Skin of body (tissue), 1 donor: ENCODE measurements at regions not wholly inside any gene's neighbourhood (a gene's known extent, or its start where the extent isn't known, plus 50 kb on each side); places are given as distances from the start of the nearest gene placed in this dataset.
"Not testable (repeated sequence)": the region's sequence is repeated elsewhere in the genome, so short reads cannot be mapped to it uniquely, and the experiment has no call there.

Source experiments
- DNase-seq: peaks from one replicate; lab custom pipeline; 2025; lab: John Stamatoyannopoulos, UW

- no peak for DNase-seq
Measured at GRCh38 chr3:39558775-39559306, 91.4 kb downstream of the MOBP start.

- no peak for DNase-seq
Measured at GRCh38 chr3:39559543-39559942, 92.1 kb downstream of the MOBP start.

- DNase-seq = no peak
Measured at GRCh38 chr3:39568508-39568907, 101.0 kb downstream of the MOBP start.

GRCh38 chr3:39569095-39569494, 101.6 kb downstream of the MOBP start:
- no peak for DNase-seq

GRCh38 chr3:39573392-39573791, 105.9 kb downstream of the MOBP start:
- DNase-seq = no peak

GRCh38 chr3:39577541-39577940, 110.1 kb downstream of the MOBP start:
- no peak for DNase-seq

- DNase-seq = not testable (repeated sequence)
Measured at GRCh38 chr3:39586215-39586614, 118.7 kb downstream of the MOBP start.

- DNase-seq = no peak
Measured at GRCh38 chr3:39587113-39587512, 119.6 kb downstream of the MOBP start.

- no peak for DNase-seq
Measured at GRCh38 chr3:39590806-39591205, 123.3 kb downstream of the MOBP start.

- DNase-seq = no peak
Measured at GRCh38 chr3:39592311-39593050, 125.0 kb downstream of the MOBP start.

GRCh38 chr3:39593341-39593740, 125.9 kb downstream of the MOBP start:
- DNase-seq = no peak

- no peak for DNase-seq
Measured at GRCh38 chr3:39601241-39601640, 133.8 kb downstream of the MOBP start.

GRCh38 chr3:39605837-39606236, 138.4 kb downstream of the MOBP start:
- no peak for DNase-seq

- DNase-seq = no peak
Measured at GRCh38 chr3:39626198-39626597, 158.7 kb downstream of the MOBP start.

- no peak for DNase-seq
Measured at GRCh38 chr3:39631136-39631535, 163.7 kb downstream of the MOBP start.

GRCh38 chr3:39637807-39638206, 170.3 kb downstream of the MOBP start:
- DNase-seq = no peak

- DNase-seq = no peak
Measured at GRCh38 chr3:39638301-39638700, 170.8 kb downstream of the MOBP start.

- no peak for DNase-seq
Measured at GRCh38 chr3:39639344-39640236, 169.8 kb upstream of the MYRIP start.

- no peak for DNase-seq
Measured at GRCh38 chr3:39641274-39641673, 168.1 kb upstream of the MYRIP start.

GRCh38 chr3:39644176-39644575, 165.2 kb upstream of the MYRIP start:
- no peak for DNase-seq

- DNase-seq = not testable (repeated sequence)
Measured at GRCh38 chr3:39651256-39651655, 158.2 kb upstream of the MYRIP start.

- no peak for DNase-seq
Measured at GRCh38 chr3:39651993-39652739, 157.2 kb upstream of the MYRIP start.
